ENCODE measurements at regions not wholly inside any gene's neighbourhood (a gene's known extent, or its start where the extent isn't known, plus 50 kb on each side); places are given as distances from the start of the nearest gene placed in this dataset.

GRCh38 chr12:92029902-92030586 lies 115.6 kb downstream of the BTG1 start:
- DNase-seq = no peak

- DNase-seq = no peak
These were observed 116.5 kb downstream of the BTG1 start for GRCh38 chr12:92029136-92029535.

- DNase-seq = no peak
These were observed 117.3 kb downstream of the BTG1 start for GRCh38 chr12:92028441-92028709.

GRCh38 chr12:92027701-92028440 lies 117.8 kb downstream of the BTG1 start:
- no peak for DNase-seq

- no peak for DNase-seq
These were observed 118.4 kb downstream of the BTG1 start for GRCh38 chr12:92027243-92027642.

- no peak for DNase-seq
These were observed 120.0 kb downstream of the BTG1 start for GRCh38 chr12:92025462-92026207.

- DNase-seq = no peak
These were observed 123.6 kb downstream of the BTG1 start for GRCh38 chr12:92022093-92022492.

- DNase-seq = no peak
These were observed 124.0 kb downstream of the BTG1 start for GRCh38 chr12:92021666-92022035.

- no peak for DNase-seq
These were observed 124.5 kb downstream of the BTG1 start for GRCh38 chr12:92020983-92021665.

- no peak for DNase-seq
These were observed 126.0 kb downstream of the BTG1 start for GRCh38 chr12:92019491-92020277.

- no peak for DNase-seq
These were observed 133.0 kb downstream of the BTG1 start for GRCh38 chr12:92012691-92013090.

GRCh38 chr12:92010853-92011701 lies 134.6 kb downstream of the BTG1 start:
- no peak for DNase-seq

GRCh38 chr12:92010368-92010767 lies 135.3 kb downstream of the BTG1 start:
- DNase-seq = no peak

GRCh38 chr12:92008345-92008744 lies 137.3 kb downstream of the BTG1 start:
- DNase-seq = no peak

GRCh38 chr12:92007787-92008186 lies 137.9 kb downstream of the BTG1 start:
- DNase-seq = no peak

GRCh38 chr12:92003701-92004100 lies 141.9 kb downstream of the BTG1 start:
- no peak for DNase-seq

- no peak for DNase-seq
These were observed 142.8 kb downstream of the BTG1 start for GRCh38 chr12:92002673-92003382.

GRCh38 chr12:92002195-92002649 lies 143.4 kb downstream of the BTG1 start:
- DNase-seq = no peak

GRCh38 chr12:92000597-92000996 lies 145.0 kb downstream of the BTG1 start:
- DNase-seq = no peak

GRCh38 chr12:91999823-92000222 lies 145.8 kb downstream of the BTG1 start:
- no peak for DNase-seq

- no peak for DNase-seq
These were observed 147.3 kb downstream of the BTG1 start for GRCh38 chr12:91998316-91998715.

Data from stimulated activated CD4-positive, alpha-beta T cell treated with anti-CD3 and anti-CD28 coated beads, Interleukin-1b, Interleukin-23, amount 100 ng/mL, for 48 hours (primary cell).